Endothelial cell of umbilical vein (primary cell): ENCODE measurements at regions not wholly inside any gene's neighbourhood (a gene's known extent, or its start where the extent isn't known, plus 50 kb on each side); places are given as distances from the start of the nearest gene placed in this dataset.

Experiments
- CTCF ChIP-seq, 2 donors: IDR thresholded peaks; 1 replicate in 1 of 2; 2 replicates in 1 of 2; pipeline ENCODE4 v1.5.1; 2011; ENCODE audit warnings: low read length in 2 of 2, mild to moderate bottlenecking in 2 of 2, moderate library complexity in 2 of 2, control low read depth in 1 of 2, inconsistent platforms in 1 of 2, low read depth in 1 of 2; ENCODE audit not compliant: insufficient read depth in 1 of 2; ENCODE audit errors: extremely low read depth in 1 of 2
- EZH2 ChIP-seq: IDR thresholded peaks from 2 replicates; pipeline ENCODE4 v1.6.1; 2012; ENCODE audit warnings: borderline replicate concordance, low read depth, mild to moderate bottlenecking, moderate library complexity, low read length, inconsistent platforms; ENCODE audit not compliant: severe bottlenecking
- MAX ChIP-seq: IDR thresholded peaks from 2 replicates; pipeline ENCODE4 v1.6.1; 2011; ENCODE audit not compliant: insufficient read depth, insufficient read length
- MYC ChIP-seq: IDR thresholded peaks from one replicate; pipeline ENCODE4 v1.6.1; 2011; ENCODE audit warnings: mild to moderate bottlenecking, low read depth, low read length
- POLR2A ChIP-seq: IDR thresholded peaks from 2 replicates; pipeline ENCODE4 v1.6.1; 2012; ENCODE audit warnings: low read depth, mild to moderate bottlenecking, control low read depth, low read length
- POLR2AphosphoS5 ChIP-seq: IDR thresholded peaks from 2 replicates; pipeline ENCODE4 v1.6.1; 2012; ENCODE audit warnings: low read depth, mild to moderate bottlenecking, control low read depth, low read length, moderate library complexity; ENCODE audit not compliant: insufficient read depth

- TF ChIP-seq CTCF (IDR thresholded peaks at IDR 0.05; ENCODE audit: extremely low read depth in 1 of 2, insufficient read depth in 1 of 2, low read depth in 1 of 2, low read length in 2 of 2) (no peak), POLR2A (no peak), POLR2AphosphoS5 (no peak), MAX (no peak), MYC (no peak), EZH2 (no peak)
Observed at GRCh38 chr11:104614117-104614680, 284.1 kb downstream of the CASP12 start.
